Epithelial cell of esophagus (primary cell): ENCODE measurements at regions not wholly inside any gene's neighbourhood (a gene's known extent, or its start where the extent isn't known, plus 50 kb on each side); places are given as distances from the start of the nearest gene placed in this dataset.

ENCODE experiments used
- DNase-seq: peaks from one replicate; pipeline ENCODE4 v3.0.0; 2010; ENCODE audit warnings: low read depth
- H3K4me3 ChIP-seq: 2 replicates; pipeline ENCODE4 v1.5.1; 2011; ENCODE audit warnings: mild to moderate bottlenecking, low read length, control low read depth
- TF ChIP-seq, protein P1 (sequence below): IDR thresholded peaks from 2 replicates; pipeline ENCODE4 v1.5.1; 2011; ENCODE audit warnings: low read depth, mild to moderate bottlenecking, low read length, control low read depth, inconsistent platforms; ENCODE audit not compliant: insufficient read depth; ENCODE audit errors: missing control alignments

DNA sequence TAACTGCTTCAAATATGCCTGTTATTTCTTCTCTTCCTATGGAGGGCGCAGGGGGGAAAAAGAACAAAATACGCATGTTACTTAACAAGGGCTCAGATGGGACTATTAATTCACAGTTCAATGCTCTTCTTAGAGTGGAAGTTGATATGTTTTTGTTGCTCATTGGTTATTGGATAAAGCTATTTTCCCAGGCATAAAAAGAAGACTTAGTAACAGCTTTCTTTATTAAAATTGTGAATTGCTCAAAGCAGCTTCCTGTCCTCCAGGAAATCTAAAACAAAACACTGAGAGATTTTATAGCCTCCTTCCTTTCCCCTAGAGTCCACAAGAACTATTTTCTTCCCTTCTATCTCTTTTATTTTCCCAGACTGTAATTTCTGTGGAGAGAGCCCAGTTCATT lies 180.8 kb downstream of the SH3BP4 start:
- no peak for DNase-seq
- TF ChIP-seq, protein P1, sequence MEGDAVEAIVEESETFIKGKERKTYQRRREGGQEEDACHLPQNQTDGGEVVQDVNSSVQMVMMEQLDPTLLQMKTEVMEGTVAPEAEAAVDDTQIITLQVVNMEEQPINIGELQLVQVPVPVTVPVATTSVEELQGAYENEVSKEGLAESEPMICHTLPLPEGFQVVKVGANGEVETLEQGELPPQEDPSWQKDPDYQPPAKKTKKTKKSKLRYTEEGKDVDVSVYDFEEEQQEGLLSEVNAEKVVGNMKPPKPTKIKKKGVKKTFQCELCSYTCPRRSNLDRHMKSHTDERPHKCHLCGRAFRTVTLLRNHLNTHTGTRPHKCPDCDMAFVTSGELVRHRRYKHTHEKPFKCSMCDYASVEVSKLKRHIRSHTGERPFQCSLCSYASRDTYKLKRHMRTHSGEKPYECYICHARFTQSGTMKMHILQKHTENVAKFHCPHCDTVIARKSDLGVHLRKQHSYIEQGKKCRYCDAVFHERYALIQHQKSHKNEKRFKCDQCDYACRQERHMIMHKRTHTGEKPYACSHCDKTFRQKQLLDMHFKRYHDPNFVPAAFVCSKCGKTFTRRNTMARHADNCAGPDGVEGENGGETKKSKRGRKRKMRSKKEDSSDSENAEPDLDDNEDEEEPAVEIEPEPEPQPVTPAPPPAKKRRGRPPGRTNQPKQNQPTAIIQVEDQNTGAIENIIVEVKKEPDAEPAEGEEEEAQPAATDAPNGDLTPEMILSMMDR, result no peak
- H3K4me3 ChIP-seq, result no peak overlapping the region

DNA sequence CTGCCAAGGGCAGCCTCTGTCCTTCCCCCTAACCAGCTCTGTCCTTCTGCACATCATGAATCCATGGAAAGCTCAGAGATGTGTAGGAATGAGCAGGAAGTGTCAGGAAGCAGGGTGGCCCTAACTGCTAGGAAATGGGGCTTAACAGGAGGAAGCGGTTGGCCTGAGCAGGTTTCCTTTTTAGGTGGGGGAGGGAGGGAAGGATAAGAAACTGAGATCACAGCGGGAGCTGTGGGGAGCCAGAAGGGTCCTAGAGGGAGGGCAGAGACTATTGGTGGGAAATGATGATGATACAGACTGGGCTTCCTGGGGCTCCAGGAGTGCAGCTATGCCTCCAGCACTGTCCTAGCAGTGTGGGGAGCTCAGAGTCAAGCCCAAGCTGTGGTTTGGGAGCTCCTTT lies 182.0 kb downstream of the SH3BP4 start:
- no peak for DNase-seq

DNA sequence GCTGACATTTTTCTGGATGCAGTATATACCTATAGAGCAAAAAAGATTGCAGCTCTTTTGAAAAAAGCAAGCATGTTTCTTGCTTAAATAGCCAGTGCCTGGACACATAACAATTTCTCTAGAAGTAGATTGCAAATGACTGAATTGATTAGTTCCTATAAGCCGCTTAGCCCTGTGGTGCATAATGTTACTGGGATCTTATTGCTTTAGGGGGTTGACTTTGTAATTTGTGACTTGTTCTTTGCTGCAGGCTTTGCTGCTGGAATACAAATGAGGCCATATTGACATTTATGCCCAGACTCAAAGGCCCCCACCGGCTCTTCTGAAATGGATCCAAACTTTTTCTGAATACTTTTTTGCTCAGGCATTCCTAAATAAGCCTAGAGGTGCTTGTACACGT lies 182.6 kb downstream of the SH3BP4 start:
- H3K4me3 ChIP-seq, result no peak overlapping the region
- DNase-seq, result no peak
- TF ChIP-seq, protein P1, result no peak

More for the DNA sequence above, 182.0 kb downstream of the SH3BP4 start:
- H3K4me3 ChIP-seq, result no peak overlapping the region
- TF ChIP-seq, protein P1, result no peak

DNA sequence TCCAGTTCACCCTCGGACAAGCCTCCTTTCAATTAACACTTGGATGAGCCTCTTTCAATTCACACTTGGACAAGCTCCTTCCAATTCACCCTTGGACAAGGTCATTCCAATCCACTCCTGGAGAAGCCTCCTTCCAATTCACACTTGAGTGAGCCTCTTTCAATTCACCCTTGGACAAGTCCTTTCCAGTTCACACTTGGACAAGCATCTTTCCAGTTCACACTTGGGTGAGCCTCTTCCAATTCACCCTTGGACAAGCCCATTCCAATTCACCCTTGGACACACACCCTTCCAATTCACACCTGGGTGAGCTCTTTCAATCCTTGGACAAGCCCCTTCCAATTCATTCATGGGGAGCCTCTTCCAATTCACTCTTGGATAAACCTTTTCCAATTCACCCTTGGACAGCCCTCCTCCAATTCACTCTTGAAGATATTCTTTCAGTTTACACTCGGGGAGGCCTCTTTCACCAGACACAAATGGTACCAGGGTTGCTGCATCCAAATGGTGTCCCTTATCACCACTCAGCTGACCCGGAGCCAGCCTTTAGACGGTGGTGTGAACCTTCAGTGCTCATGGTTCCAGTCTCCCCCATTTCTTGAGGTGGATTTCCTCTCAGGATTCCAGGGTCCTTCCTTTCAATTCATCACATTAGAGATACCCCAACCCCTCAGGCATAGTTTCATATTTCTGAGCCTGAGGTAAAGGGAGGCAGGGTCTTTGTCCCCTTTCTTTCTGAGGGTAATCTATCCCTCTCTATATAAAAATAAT lies 183.6 kb downstream of the SH3BP4 start:
- H3K4me3 ChIP-seq, result no peak overlapping the region
- no peak for DNase-seq
- TF ChIP-seq, protein P1, result no peak

DNA sequence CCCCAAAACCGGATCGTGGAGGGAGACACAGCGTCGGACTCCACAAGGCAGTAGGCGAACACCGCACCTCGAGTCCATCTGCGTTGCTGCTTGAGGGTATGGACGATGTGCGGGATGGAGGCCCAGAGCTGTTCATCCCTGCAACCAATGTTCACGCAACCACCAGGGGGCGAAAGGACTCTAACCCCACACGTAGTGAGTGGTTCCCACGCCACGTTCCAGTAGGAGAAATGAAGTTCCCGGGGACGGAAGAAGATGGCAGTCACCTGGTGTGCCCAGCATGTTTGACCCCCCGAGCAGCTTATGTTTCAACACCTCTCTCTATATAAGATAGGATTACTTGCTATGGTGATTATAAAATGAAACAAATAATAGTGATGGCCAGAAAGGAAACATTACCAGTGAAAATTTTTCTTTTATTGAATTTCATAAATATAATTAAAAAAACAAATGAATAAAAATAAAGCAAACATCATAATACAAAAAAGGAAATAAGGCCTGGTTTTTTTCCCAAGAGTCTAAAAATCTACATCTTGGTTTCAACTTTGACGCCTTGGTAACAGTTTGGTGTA lies 184.3 kb downstream of the SH3BP4 start:
- TF ChIP-seq, protein P1, result peak; percentile 76
- H3K4me3 ChIP-seq, result no peak overlapping the region
- peak; percentile 76 for DNase-seq

DNA sequence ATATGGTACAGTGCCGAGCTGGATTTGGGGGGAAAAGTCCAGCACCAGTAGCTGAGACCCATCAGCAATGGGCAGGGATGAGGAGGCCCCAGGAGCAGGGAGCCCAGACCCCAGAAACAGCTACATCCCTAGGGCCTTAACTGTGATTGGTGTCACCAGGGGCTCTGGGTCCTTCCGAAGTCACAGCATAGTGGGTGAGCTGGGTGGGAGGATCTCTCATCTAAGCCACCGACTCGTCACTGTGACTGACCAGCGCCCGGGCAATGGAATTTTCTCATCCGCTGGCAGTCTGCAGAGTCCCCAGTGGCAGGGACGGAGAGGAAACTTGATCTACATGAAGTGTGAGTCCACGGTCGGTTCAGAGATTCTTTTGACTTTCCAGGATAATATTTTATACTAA lies 186.5 kb downstream of the SH3BP4 start:
- DNase-seq, result no peak
- H3K4me3 ChIP-seq, result no peak overlapping the region
- TF ChIP-seq, protein P1, result no peak
